NCI-H187 treated with DMSO at 0.1 percent for 48 hours (cell line): ENCODE measurements at regions not wholly inside any gene's neighbourhood (a gene's known extent, or its start where the extent isn't known, plus 50 kb on each side); places are given as distances from the start of the nearest gene placed in this dataset.

ENCODE experiments used
- DNase-seq: peaks from one replicate; lab custom pipeline; 2025; lab: John Stamatoyannopoulos, UW

GRCh38 chr16:51391798-51392511, 240.9 kb upstream of the SALL1 start:
- DNase-seq = no peak

- DNase-seq = no peak
These were observed 239.8 kb upstream of the SALL1 start for GRCh38 chr16:51390877-51391276.

- no peak for DNase-seq
These were observed 238.8 kb upstream of the SALL1 start for GRCh38 chr16:51389881-51390280.

- no peak for DNase-seq
These were observed 237.5 kb upstream of the SALL1 start for GRCh38 chr16:51388516-51388951.

- no peak for DNase-seq
These were observed 232.8 kb upstream of the SALL1 start for GRCh38 chr16:51383909-51384308.

- DNase-seq = no peak
These were observed 231.9 kb upstream of the SALL1 start for GRCh38 chr16:51382940-51383339.

- DNase-seq = no peak
These were observed 231.1 kb upstream of the SALL1 start for GRCh38 chr16:51382211-51382610.

GRCh38 chr16:51376080-51376479, 225.0 kb upstream of the SALL1 start:
- DNase-seq = no peak

GRCh38 chr16:51374790-51375189, 223.7 kb upstream of the SALL1 start:
- no peak for DNase-seq

GRCh38 chr16:51374346-51374745, 223.3 kb upstream of the SALL1 start:
- DNase-seq = no peak

- DNase-seq = no peak
These were observed 214.6 kb upstream of the SALL1 start for GRCh38 chr16:51365715-51366114.

GRCh38 chr16:51359141-51359955, 208.3 kb upstream of the SALL1 start:
- DNase-seq = no peak

- no peak for DNase-seq
These were observed 206.8 kb upstream of the SALL1 start for GRCh38 chr16:51357839-51358238.

GRCh38 chr16:51355875-51356274, 204.8 kb upstream of the SALL1 start:
- no peak for DNase-seq

GRCh38 chr16:51355195-51355594, 204.1 kb upstream of the SALL1 start:
- no peak for DNase-seq

- DNase-seq = no peak
These were observed 202.0 kb upstream of the SALL1 start for GRCh38 chr16:51353055-51353454.

- no peak for DNase-seq
These were observed 198.6 kb upstream of the SALL1 start for GRCh38 chr16:51349626-51350025.

GRCh38 chr16:51343411-51343810, 192.3 kb upstream of the SALL1 start:
- no peak for DNase-seq

- DNase-seq = no peak
These were observed 190.1 kb upstream of the SALL1 start for GRCh38 chr16:51341204-51341603.

- no peak for DNase-seq
These were observed 186.6 kb upstream of the SALL1 start for GRCh38 chr16:51337662-51338061.

GRCh38 chr16:51328733-51329132, 177.7 kb upstream of the SALL1 start:
- DNase-seq = no peak

GRCh38 chr16:51327001-51327400, 175.9 kb upstream of the SALL1 start:
- no peak for DNase-seq

- DNase-seq = no peak
These were observed 175.2 kb upstream of the SALL1 start for GRCh38 chr16:51326131-51326856.
